Nephron (organoid): ENCODE measurements at regions not wholly inside any gene's neighbourhood (a gene's known extent, or its start where the extent isn't known, plus 50 kb on each side); places are given as distances from the start of the nearest gene placed in this dataset.

ENCODE experiments used
- H3K27ac Mint-ChIP-seq, 3 experiments: 2 replicates each; pipeline ENCODE4 v1.8.0; 2020; ENCODE audit warnings: mixed read lengths in 3 of 3, mild to moderate bottlenecking in 2 of 3, moderate library complexity in 1 of 3
- H3K27me3 Mint-ChIP-seq: 2 replicates; pipeline ENCODE4 v1.8.0; 2021; ENCODE audit warnings: low read depth, mild to moderate bottlenecking, moderate library complexity, mixed read lengths
- H3K36me3 Mint-ChIP-seq: 2 replicates; pipeline ENCODE4 v1.8.0; 2020; ENCODE audit warnings: low read depth, mixed read lengths
- H3K4me1 Mint-ChIP-seq: 2 replicates; pipeline ENCODE4 v1.8.0; 2020; ENCODE audit warnings: mixed read lengths
- H3K4me3 Mint-ChIP-seq, 3 experiments: 2 replicates each; pipeline ENCODE4 v1.8.0; 2020; ENCODE audit warnings: mild to moderate bottlenecking in 3 of 3, mixed read lengths in 3 of 3, moderate library complexity in 2 of 3
- H3K9me3 Mint-ChIP-seq: 2 replicates; pipeline ENCODE4 v1.8.0; 2020; ENCODE audit warnings: mixed read lengths
- CTCF ChIP-seq, 3 experiments: fragments of 200-600 bp; sonication (generic); IDR thresholded peaks; one replicate each; pipeline ENCODE4 v1.5.0; 2021; ENCODE audit warnings: antibody characterized with exemption in 3 of 3; ENCODE audit not compliant: unreplicated experiment in 3 of 3

- H3K4me1 Mint-ChIP-seq = no peaks in the 10 kb centered on the region
- H3K4me3 Mint-ChIP-seq = no peak overlapping the region
- peaks cover 8% of the 10 kb centered on the region for H3K27me3 Mint-ChIP-seq
- no peaks in the 10 kb centered on the region for H3K36me3 Mint-ChIP-seq
- no peak for TF ChIP-seq CTCF (IDR thresholded peaks at IDR 0.05; ENCODE audit: unreplicated experiment in 3 of 3)
- peaks cover 2% of the 10 kb centered on the region for H3K9me3 Mint-ChIP-seq
- no peak overlapping the region for H3K27ac Mint-ChIP-seq
These were observed 165.3 kb upstream of the PREP start for GRCh38 chr6:105568142-105568541.

GRCh38 chr6:105567140-105567539, 164.3 kb upstream of the PREP start:
- TF ChIP-seq CTCF (IDR thresholded peaks at IDR 0.05; ENCODE audit: unreplicated experiment in 3 of 3) = no peak
- no peak overlapping the region for H3K27ac Mint-ChIP-seq
- peaks cover 5% of the 10 kb centered on the region for H3K27me3 Mint-ChIP-seq
- H3K4me1 Mint-ChIP-seq = no peaks in the 10 kb centered on the region
- peaks cover 9% of the 10 kb centered on the region for H3K9me3 Mint-ChIP-seq
- no peak overlapping the region for H3K4me3 Mint-ChIP-seq
- no peaks in the 10 kb centered on the region for H3K36me3 Mint-ChIP-seq

GRCh38 chr6:105566503-105566902, 163.6 kb upstream of the PREP start:
- Mint-ChIP-seq H3K4me1 (no peaks in the 10 kb centered on the region), H3K9me3 (peaks cover 11% of the 10 kb centered on the region), H3K4me3 (no peak overlapping the region), H3K27ac (no peak overlapping the region), H3K36me3 (no peaks in the 10 kb centered on the region), H3K27me3 (peaks cover 4% of the 10 kb centered on the region)
- TF ChIP-seq CTCF (IDR thresholded peaks at IDR 0.05; ENCODE audit: unreplicated experiment in 3 of 3) = no peak

GRCh38 chr6:105564121-105564902, 161.4 kb upstream of the PREP start:
- no peak overlapping the region for H3K27ac Mint-ChIP-seq

GRCh38 chr6:105562027-105562426, 159.1 kb upstream of the PREP start:
- no peaks in the 10 kb centered on the region for H3K36me3 Mint-ChIP-seq
- no peaks in the 10 kb centered on the region for H3K4me1 Mint-ChIP-seq
- H3K27ac Mint-ChIP-seq = no peak overlapping the region
- no peak overlapping the region for H3K4me3 Mint-ChIP-seq
- H3K27me3 Mint-ChIP-seq = no peaks in the 10 kb centered on the region
- peaks cover 11% of the 10 kb centered on the region for H3K9me3 Mint-ChIP-seq
- TF ChIP-seq CTCF (IDR thresholded peaks at IDR 0.05; ENCODE audit: unreplicated experiment in 3 of 3) = no peak

More at GRCh38 chr6:105564121-105564902, 161.4 kb upstream of the PREP start:
- Mint-ChIP-seq H3K9me3 (peaks cover 11% of the 10 kb centered on the region), H3K27me3 (no peaks in the 10 kb centered on the region), H3K4me1 (no peaks in the 10 kb centered on the region), H3K4me3 (no peak overlapping the region), H3K36me3 (no peaks in the 10 kb centered on the region)
- TF ChIP-seq CTCF (IDR thresholded peaks at IDR 0.05; ENCODE audit: unreplicated experiment in 3 of 3) = no peak

GRCh38 chr6:105561486-105561885, 158.6 kb upstream of the PREP start:
- no peaks in the 10 kb centered on the region for H3K36me3 Mint-ChIP-seq
- H3K27ac Mint-ChIP-seq = no peak overlapping the region
- H3K9me3 Mint-ChIP-seq = peaks cover 11% of the 10 kb centered on the region
- TF ChIP-seq CTCF (IDR thresholded peaks at IDR 0.05; ENCODE audit: unreplicated experiment in 3 of 3) = no peak
- no peak overlapping the region for H3K4me3 Mint-ChIP-seq
- H3K4me1 Mint-ChIP-seq = no peaks in the 10 kb centered on the region
- no peaks in the 10 kb centered on the region for H3K27me3 Mint-ChIP-seq
